H1 (cell line): ENCODE measurements at regions not wholly inside any gene's neighbourhood (a gene's known extent, or its start where the extent isn't known, plus 50 kb on each side); places are given as distances from the start of the nearest gene placed in this dataset.

Source experiments
- FOSL1 ChIP-seq: IDR thresholded peaks from 2 replicates; pipeline ENCODE4 v1.6.1; 2011; ENCODE audit warnings: mild to moderate bottlenecking, low read depth, low read length, moderate library complexity; ENCODE audit not compliant: insufficient read depth
- JUND ChIP-seq: IDR thresholded peaks from 2 replicates; pipeline ENCODE4 v1.6.1; 2011; ENCODE audit warnings: mild to moderate bottlenecking, improper control_type of control experiment, low read length
- KDM5A ChIP-seq: fragments of 200-600 bp; IDR thresholded peaks from 2 replicates; pipeline ENCODE4 v1.7.1; 2012; ENCODE audit warnings: mild to moderate bottlenecking, low read length, inconsistent platforms, mixed read lengths
- TF ChIP-seq, protein P1 (sequence below), 3 experiments: IDR thresholded peaks; 1 replicate in 2 of 3; 2 replicates in 1 of 3; pipeline versions ENCODE4 v1.5.1 to v1.6.1; 2011; ENCODE audit warnings: low read length in 3 of 3, mild to moderate bottlenecking in 3 of 3, inconsistent platforms in 2 of 3, low read depth in 1 of 3, moderate library complexity in 1 of 3; ENCODE audit not compliant: insufficient read depth in 1 of 3; ENCODE audit errors: control extremely low read depth in 1 of 3

DNA sequence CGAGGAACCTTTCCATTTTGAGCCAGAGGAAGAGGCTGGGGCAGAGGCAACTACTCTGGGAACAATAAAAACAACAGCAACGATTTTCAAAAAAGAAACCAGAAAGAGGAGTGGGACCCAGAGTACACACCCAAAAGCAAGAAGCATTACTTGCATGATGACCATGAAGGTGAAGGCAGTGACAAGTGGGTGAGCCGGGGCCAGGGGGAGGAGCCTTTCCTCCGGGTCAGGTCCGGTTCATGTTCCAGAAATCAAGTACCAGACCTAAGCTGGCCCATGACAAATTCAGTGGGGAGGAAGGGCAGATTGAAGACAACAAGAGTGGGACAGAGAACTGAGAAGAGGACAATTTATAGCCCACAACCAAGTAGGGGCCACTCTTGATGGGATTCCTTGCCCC is 77.2 kb upstream of the STT3B start (continued):
- TF ChIP-seq, protein P1, sequence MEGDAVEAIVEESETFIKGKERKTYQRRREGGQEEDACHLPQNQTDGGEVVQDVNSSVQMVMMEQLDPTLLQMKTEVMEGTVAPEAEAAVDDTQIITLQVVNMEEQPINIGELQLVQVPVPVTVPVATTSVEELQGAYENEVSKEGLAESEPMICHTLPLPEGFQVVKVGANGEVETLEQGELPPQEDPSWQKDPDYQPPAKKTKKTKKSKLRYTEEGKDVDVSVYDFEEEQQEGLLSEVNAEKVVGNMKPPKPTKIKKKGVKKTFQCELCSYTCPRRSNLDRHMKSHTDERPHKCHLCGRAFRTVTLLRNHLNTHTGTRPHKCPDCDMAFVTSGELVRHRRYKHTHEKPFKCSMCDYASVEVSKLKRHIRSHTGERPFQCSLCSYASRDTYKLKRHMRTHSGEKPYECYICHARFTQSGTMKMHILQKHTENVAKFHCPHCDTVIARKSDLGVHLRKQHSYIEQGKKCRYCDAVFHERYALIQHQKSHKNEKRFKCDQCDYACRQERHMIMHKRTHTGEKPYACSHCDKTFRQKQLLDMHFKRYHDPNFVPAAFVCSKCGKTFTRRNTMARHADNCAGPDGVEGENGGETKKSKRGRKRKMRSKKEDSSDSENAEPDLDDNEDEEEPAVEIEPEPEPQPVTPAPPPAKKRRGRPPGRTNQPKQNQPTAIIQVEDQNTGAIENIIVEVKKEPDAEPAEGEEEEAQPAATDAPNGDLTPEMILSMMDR (IDR thresholded peaks at IDR 0.05; ENCODE audit: control extremely low read depth in 1 of 3, insufficient read depth in 1 of 3, low read depth in 1 of 3, low read length in 3 of 3): no peak
- no peak for TF ChIP-seq KDM5A
- TF ChIP-seq FOSL1: no peak
- no peak for TF ChIP-seq JUND
